Gastrocnemius medialis (tissue), 4 donors: ENCODE measurements at regions not wholly inside any gene's neighbourhood (a gene's known extent, or its start where the extent isn't known, plus 50 kb on each side); places are given as distances from the start of the nearest gene placed in this dataset.

ENCODE experiments used
- ATAC-seq, 2 donors: fragments of 150-250 bp; one replicate each; pipeline ENCODE4 v1.9.1; 2016
- DNase-seq, 2 donors: peaks; one replicate each; pipeline ENCODE4 v3.0.0-alpha.2; 2019
- H3K27ac ChIP-seq, 4 donors: fragments of 200-600 bp; sonication (generic); 1 replicate in 1 of 4; 2 replicates in 3 of 4; pipeline ENCODE4 v1.5.1; 2016 to 2018; ENCODE audit warnings: mild to moderate bottlenecking in 2 of 4, moderate library complexity in 1 of 4
- H3K27me3 ChIP-seq, 3 donors: fragments of 200-600 bp; sonication (generic) in 2 of 3; 1 replicate in 1 of 3; 2 replicates in 2 of 3; pipeline versions ENCODE4 v1.5.1 to v1.6.0; 2016 to 2019; ENCODE audit warnings: mild to moderate bottlenecking in 1 of 3, moderate library complexity in 1 of 3
- H3K36me3 ChIP-seq, 2 donors: fragments of 200-600 bp; sonication (generic) in 1 of 2; one replicate each; pipeline ENCODE4 v1.5.1; 2017 to 2018
- H3K4me1 ChIP-seq, 2 donors: fragments of 200-600 bp; sonication (generic) in 1 of 2; one replicate each; pipeline ENCODE4 v1.5.1; 2016 to 2017; ENCODE audit warnings: mild to moderate bottlenecking in 2 of 2
- H3K4me3 ChIP-seq, 4 donors: fragments of 200-600 bp; sonication (generic) in 3 of 4; 1 replicate in 1 of 4; 2 replicates in 3 of 4; pipeline ENCODE4 v1.5.1; 2016 to 2019; ENCODE audit warnings: mild to moderate bottlenecking in 2 of 4
- H3K9me3 ChIP-seq, 3 donors: fragments of 200-600 bp; sonication (generic) in 2 of 3; 1 replicate in 1 of 3; 2 replicates in 2 of 3; pipeline ENCODE4 v1.5.1; 2016 to 2019
- CTCF ChIP-seq, 5 experiments: fragments of 450-650 bp in 3 of 5; fragments of 200-600 bp in 2 of 5; sonication (generic) in 2 of 5; IDR thresholded peaks in 4 of 5; conservative IDR thresholded peaks in 1 of 5; 1 replicate in 4 of 5; 2 replicates in 1 of 5; pipeline ENCODE4 v1.5.1; 2016 to 2019; ENCODE audit warnings: antibody characterized with exemption in 5 of 5, mild to moderate bottlenecking in 3 of 5, moderate library complexity in 3 of 5
- POLR2A ChIP-seq, 2 donors: fragments of 450-650 bp; IDR thresholded peaks; one replicate each; pipeline ENCODE4 v1.6.1; 2017; ENCODE audit warnings: antibody characterized with exemption in 2 of 2, mild to moderate bottlenecking in 2 of 2, moderate library complexity in 2 of 2
- in situ Hi-C, 4 donors: fragments of 200-750 bp; cut with MboI; loops; one replicate each; pipeline versions ENCODE4 v1.15.0 to v1.8.0; 2017; ENCODE audit warnings: low sequenced_read_pairs in 4 of 4
- intact Hi-C: fragments of 100-400 bp; cut with DNase I; formaldehyde crosslinking; loops from one replicate; pipeline ENCODE4 v1.15.1; 2023; ENCODE audit warnings: low total_unique reads

GRCh38 chr2:16308816-16309215, 356.8 kb downstream of the CYRIA start:
- Histone ChIP-seq H3K9me3 (no peaks in the 10 kb centered on the region), H3K4me1 (no peaks in the 10 kb centered on the region), H3K27me3 (peaks cover 0 to 6% (median 0%) of the 10 kb centered on the region in 3 donors), H3K4me3 (no peak overlapping the region), H3K36me3 (no peaks in the 10 kb centered on the region), H3K27ac (no peak overlapping the region)
- intact Hi-C loops: no loop called here
- no peak for TF ChIP-seq POLR2A (IDR thresholded peaks at IDR 0.05)
- no peak for TF ChIP-seq CTCF (IDR thresholded peaks at IDR 0.05 in 4 of 5, conservative IDR thresholded peaks at IDR 0.05 in 1 of 5)
- DNase-seq (no peak), ATAC-seq (no peak)
- in situ Hi-C loops: no loop called here

DNA sequence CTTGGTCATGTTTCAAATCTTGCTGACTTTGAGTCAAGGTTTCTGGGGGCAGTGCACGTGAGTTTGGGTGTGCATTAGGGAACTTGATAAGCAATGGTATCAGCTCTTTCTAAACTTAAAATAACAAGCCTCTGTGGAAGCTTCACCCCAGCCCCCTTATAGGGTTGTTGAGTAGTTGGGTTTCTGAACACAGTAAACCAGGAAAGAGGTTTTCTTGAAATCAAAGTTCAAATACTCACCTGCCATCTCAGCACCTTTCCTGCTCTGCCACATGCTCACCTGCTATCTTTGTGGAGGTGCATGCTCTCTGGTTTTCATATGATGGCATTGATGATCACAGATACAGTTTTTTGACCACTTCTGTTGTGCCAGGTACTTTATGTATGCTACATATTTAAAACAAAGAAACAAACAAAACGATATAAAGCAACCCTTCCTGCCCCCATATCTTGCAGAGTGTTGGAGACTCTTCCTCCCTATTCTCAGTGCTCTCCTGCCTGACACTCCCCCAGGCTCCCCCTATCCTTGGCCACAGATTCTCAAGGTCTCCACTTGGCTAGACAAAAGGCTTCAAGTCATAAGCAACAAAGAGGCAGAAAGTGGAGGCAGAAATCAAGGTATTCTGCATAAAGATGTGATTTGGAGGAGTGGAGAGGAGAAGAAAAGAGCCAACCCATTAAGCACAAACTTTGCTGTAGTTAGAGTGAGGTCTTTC, 360.6 kb downstream of the CYRIA start:
- Histone ChIP-seq H3K36me3 (no peaks in the 10 kb centered on the region), H3K27me3 (peaks cover 0 to 6% (median 0%) of the 10 kb centered on the region in 3 donors), H3K27ac (no peak overlapping the region), H3K4me3 (no peak overlapping the region), H3K9me3 (no peaks in the 10 kb centered on the region), H3K4me1 (no peaks in the 10 kb centered on the region)
- TF ChIP-seq POLR2A (IDR thresholded peaks at IDR 0.05) (no peak), CTCF (IDR thresholded peaks at IDR 0.05 in 4 of 5, conservative IDR thresholded peaks at IDR 0.05 in 1 of 5) (no peak)
- ATAC-seq: no peak
- in situ Hi-C loops: no loop called here
- intact Hi-C loops: no loop called here
- no peak for DNase-seq

DNA sequence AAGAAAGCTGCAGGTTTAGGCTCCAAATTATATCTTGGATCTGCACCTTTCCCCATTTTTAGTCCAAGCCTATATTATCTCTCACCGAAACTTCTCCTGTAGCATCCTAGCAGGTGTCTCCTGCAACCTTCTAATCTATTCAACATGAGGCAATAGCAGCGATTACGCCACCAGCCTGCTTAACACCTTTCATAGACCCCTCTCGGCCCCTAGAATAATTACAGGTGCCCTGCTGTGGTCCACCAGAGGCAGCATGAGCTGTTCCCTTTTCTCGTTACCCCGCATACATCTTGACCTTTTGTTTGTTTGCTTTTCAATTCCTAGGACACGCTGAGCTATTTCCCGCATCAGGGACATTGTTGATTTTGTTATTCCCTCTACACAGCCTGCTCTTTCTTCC, 361.9 kb downstream of the CYRIA start:
- no peak for ATAC-seq
- Histone ChIP-seq H3K27ac (no peak overlapping the region), H3K4me3 (no peak overlapping the region), H3K4me1 (no peaks in the 10 kb centered on the region), H3K9me3 (no peaks in the 10 kb centered on the region), H3K36me3 (no peaks in the 10 kb centered on the region), H3K27me3 (peaks cover 0 to 6% (median 0%) of the 10 kb centered on the region in 3 donors)
- intact Hi-C loops (no loop called here), in situ Hi-C loops (no loop called here)
- no peak for TF ChIP-seq CTCF (IDR thresholded peaks at IDR 0.05 in 4 of 5, conservative IDR thresholded peaks at IDR 0.05 in 1 of 5)
- TF ChIP-seq POLR2A (IDR thresholded peaks at IDR 0.05): no peak
- no peak for DNase-seq

- H3K27ac ChIP-seq: no peak overlapping the region
- ATAC-seq (no peak), DNase-seq (no peak)
- H3K9me3 ChIP-seq: no peaks in the 10 kb centered on the region
- H3K36me3 ChIP-seq: no peaks in the 10 kb centered on the region
- in situ Hi-C loops: no loop called here
- intact Hi-C loops: no loop called here
- no peaks in the 10 kb centered on the region for H3K4me1 ChIP-seq
- H3K27me3 ChIP-seq: peaks cover 0 to 6% (median 0%) of the 10 kb centered on the region in 3 donors
- H3K4me3 ChIP-seq: no peak overlapping the region
- no peak for TF ChIP-seq CTCF (IDR thresholded peaks at IDR 0.05 in 4 of 5, conservative IDR thresholded peaks at IDR 0.05 in 1 of 5)
- no peak for TF ChIP-seq POLR2A (IDR thresholded peaks at IDR 0.05)
Measured at GRCh38 chr2:16303273-16303577, 362.4 kb downstream of the CYRIA start.
